ENCODE measurements at regions not wholly inside any gene's neighbourhood (a gene's known extent, or its start where the extent isn't known, plus 50 kb on each side); places are given as distances from the start of the nearest gene placed in this dataset.

DNA sequence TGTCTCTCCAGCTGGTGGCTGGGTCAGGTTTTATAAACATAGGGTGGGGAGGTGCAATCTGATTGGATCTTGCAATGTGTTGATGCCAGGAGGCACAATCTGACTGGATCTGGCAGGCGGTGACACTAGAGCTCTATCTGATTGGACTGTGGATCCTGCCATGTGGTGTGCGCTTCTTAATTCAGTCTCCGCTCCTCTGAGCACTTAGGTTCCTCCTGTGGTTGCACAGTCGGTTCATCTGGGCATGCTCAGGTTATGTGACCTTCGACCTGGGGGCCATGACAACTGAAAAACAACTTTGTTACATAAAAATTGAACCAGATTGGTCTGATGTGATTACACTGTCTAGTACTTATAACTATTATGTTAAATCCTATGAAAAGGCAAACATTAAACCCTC is 127.1 kb upstream of the SVIL start:
- Mint-ChIP-seq H3K36me3 (no peaks in the 10 kb centered on the region), H3K9me3 (no peaks in the 10 kb centered on the region), H3K4me3 (no peak overlapping the region), H3K4me1 (no peaks in the 10 kb centered on the region), H3K27me3 (peaks cover 0 to 3% (median 0%) of the 10 kb centered on the region in 5 donors), H3K27ac (no peak overlapping the region)
- no peak for DNase-seq
- POLR2A ChIA-PET, result no interaction called here
- no peak for ATAC-seq

DNA sequence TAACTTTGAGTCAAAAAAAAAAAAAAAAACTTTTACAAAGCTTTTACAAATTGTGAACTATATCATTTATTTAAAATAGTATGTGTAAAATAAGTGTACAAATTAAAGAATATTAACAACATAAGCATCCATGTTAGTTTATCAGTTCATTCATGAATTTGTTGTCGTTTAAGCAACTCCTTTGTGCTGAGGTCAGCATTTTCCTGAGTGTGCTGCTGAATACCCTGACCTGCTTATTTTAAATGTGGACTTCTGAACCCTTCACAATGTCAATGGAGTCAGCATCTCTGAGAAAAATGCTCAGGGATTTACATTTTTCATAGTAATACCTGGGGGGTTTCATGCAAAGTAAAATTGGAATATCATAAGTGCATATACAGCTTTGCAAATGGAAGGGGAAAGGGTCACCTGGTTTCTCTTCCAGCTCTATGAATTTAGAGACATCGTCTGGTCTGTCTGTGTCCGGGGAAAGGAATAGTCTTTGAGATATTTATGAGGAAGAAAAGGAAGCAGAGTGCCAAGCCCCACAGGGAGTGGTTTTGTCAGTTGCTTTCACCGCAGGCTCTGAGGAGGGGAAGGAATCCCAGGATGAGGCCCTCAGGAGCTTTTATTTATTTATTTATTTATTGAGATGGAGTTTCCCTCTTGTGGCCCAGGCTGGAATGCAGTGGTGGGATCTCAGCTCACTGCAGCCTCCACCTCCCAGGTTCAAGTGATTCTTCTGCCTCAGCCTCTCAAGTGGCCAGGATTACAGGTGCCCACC is 125.5 kb upstream of the SVIL start:
- H3K36me3 Mint-ChIP-seq, result no peaks in the 10 kb centered on the region
- peaks cover 0 to 3% (median 0%) of the 10 kb centered on the region in 5 donors for H3K27me3 Mint-ChIP-seq
- POLR2A ChIA-PET, result interaction anchor here (0.7 kb wide), 1 partner anchor 27 kb away, joined by 5 read pairs; no protein-coding TSS in a partner anchor
- H3K27ac Mint-ChIP-seq, result no peak overlapping the region
- no peak overlapping the region for H3K4me3 Mint-ChIP-seq
- no peaks in the 10 kb centered on the region for H3K9me3 Mint-ChIP-seq
- no peak for DNase-seq
- H3K4me1 Mint-ChIP-seq, result no peaks in the 10 kb centered on the region
- ATAC-seq, result no peak

DNA sequence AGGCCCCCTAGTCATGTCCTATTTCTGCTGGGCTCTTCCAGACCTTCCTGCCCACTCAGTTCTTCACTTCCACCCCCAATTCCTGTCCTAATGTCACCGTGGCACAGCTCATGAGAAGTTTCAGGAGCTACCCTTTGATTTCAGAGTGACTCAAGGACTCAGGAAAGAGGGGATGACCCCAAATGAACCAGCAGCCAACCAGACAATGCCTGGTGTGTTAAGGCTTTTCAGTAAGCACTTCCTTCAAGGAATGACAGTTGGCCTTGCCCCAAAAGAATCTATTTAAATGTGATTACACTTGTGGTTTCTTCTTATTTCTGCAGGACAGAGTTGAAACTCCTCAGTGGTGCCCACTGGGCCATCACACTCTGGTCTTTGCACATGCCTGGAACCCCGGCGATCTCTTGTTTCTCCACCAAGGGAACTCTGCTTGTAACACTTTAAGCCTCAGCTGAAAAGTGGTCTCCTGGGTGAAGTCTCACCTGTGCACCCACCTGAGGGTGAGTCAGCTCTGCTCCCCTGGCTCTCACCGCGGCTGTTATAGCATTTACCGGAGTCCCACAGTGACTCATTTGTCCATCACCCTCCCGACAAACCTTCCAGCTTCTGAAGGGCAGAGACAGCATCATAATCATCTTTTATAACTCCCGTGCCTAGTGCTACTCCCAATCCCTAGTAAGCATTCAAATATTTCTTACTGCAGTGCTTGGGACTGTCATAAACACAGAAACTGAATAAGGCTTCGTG is 123.0 kb upstream of the SVIL start:
- peaks cover 0 to 3% (median 0%) of the 10 kb centered on the region in 5 donors for H3K27me3 Mint-ChIP-seq
- no peak overlapping the region for H3K4me3 Mint-ChIP-seq
- POLR2A ChIA-PET, result no interaction called here
- no peak for DNase-seq
- no peaks in the 10 kb centered on the region for H3K36me3 Mint-ChIP-seq
- no peaks in the 10 kb centered on the region for H3K4me1 Mint-ChIP-seq
- ATAC-seq, result no peak
- no peak overlapping the region for H3K27ac Mint-ChIP-seq
- no peaks in the 10 kb centered on the region for H3K9me3 Mint-ChIP-seq

DNA sequence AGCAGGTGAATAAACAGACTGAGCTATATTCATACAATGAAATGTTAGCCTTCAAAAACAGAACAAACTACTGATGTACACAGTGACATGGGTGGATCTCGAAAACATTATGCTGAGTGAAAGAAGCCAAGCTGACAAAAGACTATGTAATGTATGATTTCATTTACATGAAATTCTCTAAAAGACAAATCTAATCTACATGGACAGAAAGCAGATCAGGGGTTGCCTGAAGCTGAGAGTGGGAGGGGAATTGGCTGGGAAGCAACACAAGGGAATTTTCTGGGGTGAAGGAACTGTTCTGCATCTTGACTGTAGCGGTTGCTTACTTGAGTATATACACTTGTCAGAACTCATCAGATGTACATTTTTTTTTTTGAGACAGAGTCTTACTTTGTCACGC is 121.7 kb upstream of the SVIL start:
- ATAC-seq, result no peak
- Mint-ChIP-seq H3K27me3 (peaks cover 0 to 3% (median 0%) of the 10 kb centered on the region in 5 donors), H3K9me3 (no peaks in the 10 kb centered on the region), H3K27ac (peak overlapping the region in 1 of 10 donors; percentile 3), H3K36me3 (no peaks in the 10 kb centered on the region), H3K4me1 (no peaks in the 10 kb centered on the region), H3K4me3 (no peak overlapping the region)
- DNase-seq, result no peak
- POLR2A ChIA-PET, result no interaction called here

DNA sequence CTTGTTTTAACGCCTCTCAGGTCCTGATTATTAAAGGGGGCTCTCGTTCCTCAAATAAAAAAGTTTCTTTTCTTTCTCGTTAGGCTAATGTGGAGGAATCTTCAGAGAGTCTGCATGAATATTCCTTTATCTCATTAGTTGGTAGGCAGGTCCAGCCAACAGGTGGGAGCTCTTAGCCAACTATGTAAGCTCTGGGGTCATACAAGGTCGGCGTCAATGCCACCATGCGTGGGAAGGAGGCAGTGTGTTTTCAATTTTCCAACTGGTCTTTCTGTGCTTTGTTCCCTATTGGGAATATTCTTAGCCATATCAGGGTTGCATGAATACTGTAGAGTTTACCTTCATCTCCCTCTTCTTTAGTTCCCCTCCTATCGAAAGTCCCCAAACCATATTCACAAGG is 118.5 kb upstream of the SVIL start:
- Mint-ChIP-seq H3K4me3 (no peak overlapping the region), H3K4me1 (no peaks in the 10 kb centered on the region), H3K36me3 (no peaks in the 10 kb centered on the region), H3K9me3 (no peaks in the 10 kb centered on the region), H3K27ac (no peak overlapping the region), H3K27me3 (peaks cover 0 to 7% (median under 1%) of the 10 kb centered on the region in 5 donors)
- POLR2A ChIA-PET, result interaction anchor here (0.5 kb wide), 1 partner anchor 224 kb away, joined by 5 read pairs; no protein-coding TSS in a partner anchor
- ATAC-seq (no peak), DNase-seq (no peak)

DNA sequence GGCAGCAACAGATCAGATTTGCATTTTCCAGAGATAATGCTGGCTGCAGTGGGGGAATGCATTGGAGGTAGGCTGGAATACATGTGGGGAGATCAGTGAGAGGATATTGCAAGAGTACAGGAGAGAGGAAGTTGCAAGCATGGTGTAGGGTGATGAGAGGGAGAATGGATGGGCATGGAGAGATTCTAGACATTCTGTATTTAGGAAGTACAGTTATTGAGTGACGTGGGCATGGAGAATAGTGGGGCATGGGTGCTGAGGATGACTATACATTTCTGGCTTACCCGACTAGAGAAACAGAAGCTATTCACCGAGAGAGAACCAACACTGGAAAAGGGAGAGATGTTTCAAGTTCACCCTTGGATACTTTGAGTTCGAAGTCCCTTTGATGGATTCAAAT is 116.9 kb upstream of the SVIL start:
- Mint-ChIP-seq H3K9me3 (no peaks in the 10 kb centered on the region), H3K4me1 (no peaks in the 10 kb centered on the region), H3K36me3 (no peaks in the 10 kb centered on the region), H3K27me3 (peaks cover 0 to 7% (median 4%) of the 10 kb centered on the region in 5 donors), H3K4me3 (no peak overlapping the region), H3K27ac (no peak overlapping the region)
- POLR2A ChIA-PET, result no interaction called here
- ATAC-seq, result no peak
- no peak for DNase-seq

DNA sequence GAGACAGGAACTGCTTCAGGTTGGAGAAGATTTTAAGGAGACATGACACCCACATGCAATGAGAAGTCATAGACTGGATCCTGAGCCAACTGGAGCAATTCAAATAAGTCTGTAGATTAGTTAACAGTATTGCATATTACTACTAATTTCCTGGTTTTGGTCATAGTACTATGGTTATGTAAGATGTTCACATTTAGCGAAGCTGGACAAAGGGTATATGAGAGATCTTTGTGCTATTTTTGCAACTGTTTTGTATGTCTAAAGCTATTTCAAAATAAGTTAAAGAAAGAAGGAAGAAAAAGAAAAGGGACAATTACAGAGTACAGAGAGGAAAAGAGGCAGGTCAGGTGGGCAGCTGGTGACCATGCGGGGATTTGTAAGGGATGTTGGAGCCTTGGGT is 116.5 kb upstream of the SVIL start:
- no peaks in the 10 kb centered on the region for H3K9me3 Mint-ChIP-seq
- DNase-seq (no peak), ATAC-seq (no peak)
- H3K36me3 Mint-ChIP-seq, result no peaks in the 10 kb centered on the region
- H3K4me3 Mint-ChIP-seq, result no peak overlapping the region
- no peak overlapping the region for H3K27ac Mint-ChIP-seq
- H3K4me1 Mint-ChIP-seq, result no peaks in the 10 kb centered on the region
- POLR2A ChIA-PET, result no interaction called here
- H3K27me3 Mint-ChIP-seq, result peaks cover 0 to 7% (median 4%) of the 10 kb centered on the region in 5 donors

DNA sequence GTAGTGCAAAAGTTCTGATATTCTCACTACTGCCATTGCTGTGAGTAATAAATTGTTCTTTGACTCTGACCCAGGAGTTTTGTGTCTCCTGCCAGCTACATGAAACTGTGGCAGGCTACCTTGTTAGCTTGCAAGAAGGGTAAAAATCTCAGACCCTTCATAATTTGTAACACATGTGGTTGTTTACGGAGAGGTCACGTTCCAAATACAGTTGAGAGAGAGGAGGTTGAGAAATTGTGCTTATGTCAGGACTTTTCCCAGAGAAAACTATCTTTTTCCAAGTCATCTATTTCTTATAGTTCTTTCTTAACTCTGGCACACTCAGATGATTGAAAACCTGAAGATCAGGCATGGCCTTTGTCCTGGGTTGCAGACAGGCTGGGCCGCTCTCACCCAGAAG is 114.4 kb upstream of the SVIL start:
- peaks cover 0 to 10% (median 4%) of the 10 kb centered on the region in 5 donors for H3K27me3 Mint-ChIP-seq
- no peaks in the 10 kb centered on the region for H3K4me1 Mint-ChIP-seq
- H3K4me3 Mint-ChIP-seq, result no peak overlapping the region
- ATAC-seq (no peak), DNase-seq (no peak)
- H3K9me3 Mint-ChIP-seq, result no peaks in the 10 kb centered on the region
- POLR2A ChIA-PET, result no interaction called here
- H3K36me3 Mint-ChIP-seq, result peaks cover 0 to 3% (median 0%) of the 10 kb centered on the region in 3 donors
- no peak overlapping the region for H3K27ac Mint-ChIP-seq

DNA sequence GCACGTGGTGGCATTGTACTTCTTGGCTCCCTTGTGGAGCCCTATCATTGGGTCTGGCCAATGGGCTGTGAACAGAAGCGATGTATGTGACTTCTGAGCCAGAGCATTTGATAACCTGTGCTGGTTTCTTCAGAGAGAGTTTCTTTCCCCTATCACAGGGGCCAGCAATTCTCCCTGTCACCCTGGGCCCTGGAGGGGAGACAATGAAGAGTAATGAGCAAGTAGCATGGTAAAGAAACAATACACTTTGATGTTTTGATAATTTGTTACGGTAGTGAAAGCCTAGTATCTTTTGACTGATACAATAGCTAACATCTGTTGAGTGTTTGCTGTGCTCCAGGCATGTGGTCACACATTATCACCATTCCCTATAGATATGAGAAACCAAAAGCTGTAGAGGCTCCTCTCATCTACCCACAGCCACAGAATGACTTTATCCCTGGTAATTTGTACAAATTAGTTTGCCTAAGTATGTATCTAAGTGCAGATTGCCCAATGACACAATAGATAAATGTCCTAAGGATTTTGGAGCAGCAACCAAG is 113.4 kb upstream of the SVIL start:
- H3K4me1 Mint-ChIP-seq, result no peaks in the 10 kb centered on the region
- peaks cover 0 to 3% (median 0%) of the 10 kb centered on the region in 3 donors for H3K36me3 Mint-ChIP-seq
- no peaks in the 10 kb centered on the region for H3K9me3 Mint-ChIP-seq
- peaks cover 0 to 10% (median 4%) of the 10 kb centered on the region in 5 donors for H3K27me3 Mint-ChIP-seq
- POLR2A ChIA-PET, result no interaction called here
- ATAC-seq (no peak), DNase-seq (no peak)
- no peak overlapping the region for H3K27ac Mint-ChIP-seq
- H3K4me3 Mint-ChIP-seq, result no peak overlapping the region

DNA sequence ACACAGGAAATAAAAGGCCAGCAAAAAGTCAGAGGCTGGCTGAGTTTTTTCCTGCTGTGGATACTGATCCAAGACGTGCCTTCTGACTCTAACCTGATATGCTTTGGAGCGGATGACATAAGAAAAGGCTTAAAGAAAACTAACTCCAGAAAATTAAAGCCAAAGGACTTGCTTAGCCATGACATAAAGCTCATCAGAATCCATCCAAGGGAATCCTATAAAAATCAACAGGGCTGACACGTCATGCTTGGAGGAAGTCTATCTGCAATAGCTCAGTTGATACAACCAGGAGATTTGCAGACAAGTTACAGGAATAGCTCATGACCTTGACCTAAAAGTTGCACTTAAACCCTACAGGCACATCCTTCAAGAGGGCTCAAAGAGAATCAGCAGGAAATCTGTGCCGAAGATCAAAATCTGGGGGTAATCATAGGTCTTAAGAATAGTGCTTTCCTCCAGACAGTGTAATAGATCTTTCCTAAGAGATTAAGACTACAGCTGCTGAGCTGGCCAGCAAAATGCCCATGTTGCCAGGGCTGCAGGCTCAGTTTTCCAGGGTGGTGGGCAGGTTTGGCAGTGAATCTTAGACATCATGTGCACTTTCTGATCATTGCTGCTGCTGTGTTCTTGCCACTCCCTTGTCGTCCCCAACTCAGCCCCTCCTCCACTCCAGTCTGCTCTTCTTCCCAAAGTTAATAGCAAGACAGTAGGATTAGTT is 111.5 kb upstream of the SVIL start:
- ATAC-seq (no peak), DNase-seq (no peak)
- Mint-ChIP-seq H3K4me3 (no peak overlapping the region), H3K4me1 (no peaks in the 10 kb centered on the region), H3K27ac (no peak overlapping the region), H3K36me3 (peaks cover 0 to 3% (median 0%) of the 10 kb centered on the region in 3 donors), H3K9me3 (no peaks in the 10 kb centered on the region), H3K27me3 (peaks cover 0 to 10% (median 4%) of the 10 kb centered on the region in 5 donors)
- POLR2A ChIA-PET, result interaction anchor here (0.9 kb wide), 1 partner anchor 501 kb away, joined by 6 read pairs; no protein-coding TSS in a partner anchor

DNA sequence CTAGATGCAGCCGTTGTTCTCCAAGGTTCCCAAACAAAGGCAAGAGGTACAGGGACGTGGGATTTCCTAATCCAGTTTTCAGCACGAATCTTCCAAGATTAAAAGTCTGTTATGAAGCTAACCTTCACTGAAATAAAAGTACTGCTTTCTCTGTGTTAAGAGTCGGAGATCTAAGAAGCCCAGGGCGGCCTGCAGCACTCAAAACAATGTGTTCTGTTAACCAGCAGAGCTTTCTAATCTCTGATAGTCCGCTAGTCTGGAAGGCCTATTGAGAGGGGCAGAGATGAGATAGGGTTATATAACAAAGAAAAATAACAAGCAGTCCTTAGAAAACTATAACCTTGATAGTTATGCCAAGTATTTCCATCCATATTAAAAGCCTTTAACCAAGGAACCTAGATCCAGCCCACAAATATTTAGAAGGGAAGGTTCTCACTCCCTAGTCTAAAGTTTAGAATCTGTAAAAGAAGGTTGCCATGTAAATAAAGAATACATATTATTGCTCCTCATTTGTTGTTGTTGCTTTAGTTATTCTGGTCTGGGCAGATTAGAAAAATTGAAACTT is 106.3 kb upstream of the SVIL start:
- POLR2A ChIA-PET, result no interaction called here
- DNase-seq (no peak), ATAC-seq (no peak)
- H3K27me3 Mint-ChIP-seq, result peaks cover 0 to 7% (median 0%) of the 10 kb centered on the region in 5 donors
- peaks cover 0 to 7% (median 4%) of the 10 kb centered on the region in 4 donors for H3K4me1 Mint-ChIP-seq
- H3K36me3 Mint-ChIP-seq, result peaks cover 0 to 2% (median 0%) of the 10 kb centered on the region in 3 donors
- no peaks in the 10 kb centered on the region for H3K9me3 Mint-ChIP-seq
- no peak overlapping the region for H3K4me3 Mint-ChIP-seq
- H3K27ac Mint-ChIP-seq, result no peak overlapping the region

DNA sequence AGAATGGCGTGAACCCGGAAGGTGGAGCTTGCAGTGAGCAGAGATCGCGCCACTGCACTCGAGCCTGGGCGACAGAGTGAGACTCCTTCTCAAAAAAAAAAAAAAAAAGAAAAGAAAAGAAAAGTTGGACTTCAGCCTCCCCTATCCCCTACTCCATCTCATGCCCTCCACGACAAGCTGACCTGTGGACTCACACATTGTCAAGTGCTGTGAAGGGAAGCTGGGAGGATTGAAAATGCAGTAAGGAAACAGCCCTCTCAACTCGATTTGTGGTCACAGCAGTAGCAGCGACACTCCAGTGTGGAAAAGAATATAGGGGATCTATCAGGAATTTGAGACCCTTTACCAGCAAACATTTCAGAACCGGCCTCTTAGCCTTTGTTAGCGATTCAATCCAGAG is 103.6 kb upstream of the SVIL start:
- ATAC-seq (no peak), DNase-seq (no peak)
- H3K4me3 Mint-ChIP-seq, result peak overlapping the region in 7 of 10 donors; percentile 2 to 58 (median 43)
- H3K36me3 Mint-ChIP-seq, result no peaks in the 10 kb centered on the region
- peaks cover 8 to 23% (median 20%) of the 10 kb centered on the region in 4 donors for H3K4me1 Mint-ChIP-seq
- no peak overlapping the region for H3K27ac Mint-ChIP-seq
- peaks cover 0 to 2% (median 0%) of the 10 kb centered on the region in 5 donors for H3K27me3 Mint-ChIP-seq
- H3K9me3 Mint-ChIP-seq, result no peaks in the 10 kb centered on the region
- POLR2A ChIA-PET, result no interaction called here
